SK-N-SH (cell line): ENCODE measurements at regions not wholly inside any gene's neighbourhood (a gene's known extent, or its start where the extent isn't known, plus 50 kb on each side); places are given as distances from the start of the nearest gene placed in this dataset.

Experiments used
- CTCF ChIA-PET: fragments of 300-600, 350-600 bp; formaldehyde crosslinking; extraction: SDS; loops from one replicate; lab custom pipeline; 2021; lab: Yijun Ruan, JAX
- POLR2A ChIA-PET: fragments of 350-600 bp; sonication (Branson Sonifier 250); formaldehyde crosslinking; extraction: SDS; loops from one replicate; lab custom pipeline; 2020; ENCODE audit warnings: antibody characterized with exemption, inconsistent platforms; lab: Yijun Ruan, JAX
- DNase-seq: peaks from one replicate; pipeline ENCODE4 v3.0.0; 2012
- H2AFZ ChIP-seq: fragments of 200-600 bp; sonication (generic); 2 replicates; pipeline ENCODE4 v1.8.1; 2016; ENCODE audit warnings: antibody characterized with exemption, mild to moderate bottlenecking, low read depth
- H3F3A ChIP-seq: fragments of 200-600 bp; sonication (generic); replicated peaks from 2 replicates; pipeline ENCODE3; 2016; ENCODE audit warnings: antibody characterized with exemption, mild to moderate bottlenecking; ENCODE audit not compliant: insufficient read depth
- H3K27ac ChIP-seq, 2 experiments: fragments of 200-500 bp in 1 of 2; fragments of 200-600 bp in 1 of 2; sonication (Bioruptor generic) in 1 of 2; sonication (generic), shearing (Covaris generic) in 1 of 2; 2 replicates each; pipeline versions ENCODE4 v1.5.1 to v1.6.1; 2014 to 2016; ENCODE audit warnings: low read depth in 2 of 2, inconsistent platforms in 1 of 2, low read length in 1 of 2, mild to moderate bottlenecking in 1 of 2, mixed read lengths in 1 of 2
- H3K27me3 ChIP-seq: fragments of 200-600 bp; sonication (generic), shearing (Covaris generic); 2 replicates; pipeline ENCODE4 v1.6.1; 2016; ENCODE audit warnings: mixed run types; ENCODE audit not compliant: insufficient read depth
- H3K36me3 ChIP-seq, 2 experiments: fragments of 200-500 bp in 1 of 2; fragments of 200-600 bp in 1 of 2; sonication (Bioruptor generic) in 1 of 2; sonication (generic) in 1 of 2; replicated peaks in 1 of 2; 2 replicates each; pipeline versions ENCODE3 to v1.5.1; 2014 to 2016; ENCODE audit warnings: low read length in 1 of 2, mild to moderate bottlenecking in 1 of 2; ENCODE audit not compliant: insufficient read depth in 2 of 2, control insufficient read depth in 1 of 2
- H3K4me1 ChIP-seq, 2 experiments: fragments of 200-500 bp in 1 of 2; fragments of 200-600 bp in 1 of 2; sonication (Bioruptor generic) in 1 of 2; sonication (generic), shearing (Covaris generic) in 1 of 2; 2 replicates each; pipeline versions ENCODE4 v1.5.1 to v1.6.1; 2014 to 2016; ENCODE audit warnings: low read depth in 1 of 2, low read length in 1 of 2, mixed run types in 1 of 2; ENCODE audit not compliant: insufficient read depth in 2 of 2, control insufficient read depth in 1 of 2
- H3K4me2 ChIP-seq: fragments of 200-600 bp; sonication (generic), shearing (Covaris generic); 2 replicates; pipeline ENCODE4 v1.6.1; 2017; ENCODE audit warnings: mixed run types
- H3K4me3 ChIP-seq, 2 experiments: fragments of 200-500 bp in 1 of 2; fragments of 200-600 bp in 1 of 2; sonication (Bioruptor generic) in 1 of 2; sonication (generic), shearing (Covaris generic) in 1 of 2; 2 replicates each; pipeline versions ENCODE4 v1.5.1 to v1.8.1; 2014 to 2016; ENCODE audit warnings: low read depth in 2 of 2, inconsistent platforms in 1 of 2, low read length in 1 of 2, mild to moderate bottlenecking in 1 of 2, mixed read lengths in 1 of 2, moderate library complexity in 1 of 2
- H3K79me2 ChIP-seq: fragments of 200-600 bp; sonication (generic); 2 replicates; pipeline ENCODE4 v1.8.1; 2017; ENCODE audit warnings: mild to moderate bottlenecking; ENCODE audit not compliant: insufficient read depth
- H3K9ac ChIP-seq: fragments of 200-600 bp; sonication (generic); 2 replicates; pipeline ENCODE4 v1.6.1; 2017; ENCODE audit warnings: mixed run types
- H3K9me2 ChIP-seq: fragments of 200-600 bp; sonication (generic); 2 replicates; pipeline ENCODE4 v1.6.1; 2017; ENCODE audit warnings: mixed run types
- H3K9me3 ChIP-seq: fragments of 200-600 bp; sonication (generic); 2 replicates; pipeline ENCODE4 v1.6.1; 2017; ENCODE audit warnings: mixed run types, mild to moderate bottlenecking, moderate library complexity
- H4K20me1 ChIP-seq: fragments of 200-600 bp; sonication (generic); 2 replicates; pipeline ENCODE4 v1.6.1; 2017; ENCODE audit warnings: mild to moderate bottlenecking, mixed run types; ENCODE audit not compliant: insufficient read depth
- CHD2 ChIP-seq: fragments of 150-350 bp; IDR thresholded peaks from 2 replicates; pipeline ENCODE4 v1.6.1; 2018; ENCODE audit warnings: low read length; ENCODE audit not compliant: partially characterized antibody
- CTCF ChIP-seq: fragments of 200-600 bp; sonication (generic); IDR thresholded peaks from 2 replicates; pipeline ENCODE4 v1.6.1; 2017; ENCODE audit warnings: antibody characterized with exemption, mild to moderate bottlenecking, moderate library complexity
- FOSL2 ChIP-seq: IDR thresholded peaks from 2 replicates; pipeline ENCODE4 v1.4.0; 2012; ENCODE audit warnings: low read depth, mild to moderate bottlenecking, moderate library complexity, borderline replicate concordance
- GATA2 ChIP-seq: sonication (generic); formaldehyde crosslinking; IDR thresholded peaks from 2 replicates; pipeline ENCODE4 v1.5.0; 2020; ENCODE audit warnings: mild to moderate bottlenecking, missing genetic modification reagents
- NRF1 ChIP-seq: IDR thresholded peaks from 2 replicates; pipeline ENCODE4 v1.6.1; 2012; ENCODE audit warnings: low read depth, mild to moderate bottlenecking, low read length
- POLR2AphosphoS5 ChIP-seq: IDR thresholded peaks from 2 replicates; pipeline ENCODE4 v1.6.1; 2012; ENCODE audit warnings: low read depth, low read length
- RAD21 ChIP-seq: IDR thresholded peaks from 2 replicates; pipeline ENCODE4 v1.6.1; 2012; ENCODE audit warnings: mild to moderate bottlenecking, low read length
- RCOR1 ChIP-seq: fragments of 150-350 bp; IDR thresholded peaks from 2 replicates; pipeline ENCODE4 v1.6.1; 2017; ENCODE audit warnings: antibody characterized with exemption, low read length
- RFX5 ChIP-seq: IDR thresholded peaks from 2 replicates; pipeline ENCODE4 v1.6.1; 2012; ENCODE audit warnings: mild to moderate bottlenecking, improper control_type of control experiment, low read length
- SIN3A ChIP-seq: IDR thresholded peaks from 2 replicates; pipeline ENCODE4 v1.6.1; 2012; ENCODE audit warnings: low read depth, mild to moderate bottlenecking, low read length, moderate library complexity, borderline replicate concordance
- SMC3 ChIP-seq: IDR thresholded peaks from 2 replicates; pipeline ENCODE4 v1.6.1; 2012; ENCODE audit warnings: low read depth, low read length, improper control_type of control experiment
- TEAD4 ChIP-seq: IDR thresholded peaks from 2 replicates; pipeline ENCODE4 v1.4.0; 2012; ENCODE audit warnings: mild to moderate bottlenecking, borderline replicate concordance; ENCODE audit not compliant: insufficient read depth
- USF1 ChIP-seq: IDR thresholded peaks from 2 replicates; pipeline ENCODE4 v1.4.0; 2012; ENCODE audit warnings: low read depth, borderline replicate concordance
- USF2 ChIP-seq: fragments of 150-350 bp; IDR thresholded peaks from 2 replicates; pipeline ENCODE4 v1.6.1; 2017; ENCODE audit warnings: antibody characterized with exemption, low read length, low read depth, borderline replicate concordance
- ZBTB33 ChIP-seq: IDR thresholded peaks from 2 replicates; pipeline ENCODE4 v1.4.0; 2012; ENCODE audit warnings: low read depth, borderline replicate concordance
- WGBS: methylation state at CpG from one replicate; pipeline ENCODE4 v1.1.6; 2017; ENCODE audit warnings: low lambda C conversion rate; 5-methylcytosine and 5-hydroxymethylcytosine counted together

- Histone ChIP-seq H3K79me2 (no peaks in the 10 kb centered on the region), H3K4me1 (no peaks in the 10 kb centered on the region), H3K4me3 (no peak overlapping the region), H4K20me1 (no peaks in the 10 kb centered on the region), H3K9ac (no peak overlapping the region), H3K27ac (no peak overlapping the region), H3K27me3 (no peaks in the 10 kb centered on the region), H3K9me2 (no peaks in the 10 kb centered on the region), H3K36me3 (no peaks in the 10 kb centered on the region), H3K9me3 (no peaks in the 10 kb centered on the region), H2AFZ (no peak overlapping the region), H3F3A (no peaks in the 10 kb centered on the region), H3K4me2 (no peak overlapping the region)
- TF ChIP-seq USF1, result no peak
- no peak for TF ChIP-seq GATA2
- no peak for TF ChIP-seq SIN3A
- no peak for TF ChIP-seq CHD2
- no peak for TF ChIP-seq TEAD4
- no peak for TF ChIP-seq NRF1
- TF ChIP-seq FOSL2, result no peak
- no peak for TF ChIP-seq USF2
- no peak for TF ChIP-seq SMC3
- no peak for TF ChIP-seq CTCF
- no peak for TF ChIP-seq ZBTB33
- no peak for TF ChIP-seq RAD21
- TF ChIP-seq POLR2AphosphoS5, result no peak
- TF ChIP-seq RFX5, result no peak
- TF ChIP-seq RCOR1, result no peak
- no peak for DNase-seq
- 76% methylated on average over 4 of the region's 4 CpGs for WGBS
- POLR2A ChIA-PET, result no interaction called here
- CTCF ChIA-PET, result no interaction called here
Measured at GRCh38 chr10:92763634-92764155, 73.9 kb downstream of the HHEX start.
